DOHH2 (cell line): ENCODE measurements at regions not wholly inside any gene's neighbourhood (a gene's known extent, or its start where the extent isn't known, plus 50 kb on each side); places are given as distances from the start of the nearest gene placed in this dataset.

Experiments
- CTCF ChIP-seq: fragments of 200-600 bp; sonication (generic); IDR thresholded peaks from one replicate; pipeline ENCODE4 v1.5.1; 2014; ENCODE audit warnings: antibody characterized with exemption, mild to moderate bottlenecking, low read depth, low read length; ENCODE audit not compliant: poor library complexity, severe bottlenecking
- EZH2phosphoT487 ChIP-seq: fragments of 200-600 bp; sonication (generic); IDR thresholded peaks from 2 replicates; pipeline ENCODE4 v1.6.1; 2017; ENCODE audit warnings: borderline replicate concordance, mild to moderate bottlenecking, antibody characterized with exemption, low read length, moderate library complexity, mixed read lengths

- TF ChIP-seq CTCF (no peak), EZH2phosphoT487 (no peak)
These were observed 108.6 kb upstream of the COP1 start for GRCh38 chr1:176315519-176316220.
